ENCODE measurements at regions not wholly inside any gene's neighbourhood (a gene's known extent, or its start where the extent isn't known, plus 50 kb on each side); places are given as distances from the start of the nearest gene placed in this dataset.
"Not testable (repeated sequence)": the region's sequence is repeated elsewhere in the genome, so short reads cannot be mapped to it uniquely, and the experiment has no call there.

DNA sequence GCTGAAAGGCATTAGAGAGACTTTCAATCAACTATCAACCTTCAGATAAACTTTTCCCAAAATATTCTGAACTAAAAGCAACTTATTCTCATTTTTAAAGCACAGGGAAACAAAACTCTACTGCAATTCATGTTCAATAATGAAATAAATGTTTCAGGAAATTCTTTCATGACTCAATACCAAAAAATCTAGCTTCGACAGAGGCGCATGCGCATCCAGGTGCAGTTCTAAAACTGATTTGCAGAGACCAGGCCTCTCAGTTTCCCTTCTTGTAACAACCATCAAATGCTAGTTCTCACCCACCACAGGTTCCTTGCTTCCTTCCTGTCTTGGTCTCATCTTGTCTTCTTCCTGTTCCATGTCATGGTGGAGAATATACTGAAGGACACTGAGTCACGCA is 55.3 kb upstream of the NRBF2 start:
- DNase-seq (ENCODE audit: low read depth, low spot score) = no peak

DNA sequence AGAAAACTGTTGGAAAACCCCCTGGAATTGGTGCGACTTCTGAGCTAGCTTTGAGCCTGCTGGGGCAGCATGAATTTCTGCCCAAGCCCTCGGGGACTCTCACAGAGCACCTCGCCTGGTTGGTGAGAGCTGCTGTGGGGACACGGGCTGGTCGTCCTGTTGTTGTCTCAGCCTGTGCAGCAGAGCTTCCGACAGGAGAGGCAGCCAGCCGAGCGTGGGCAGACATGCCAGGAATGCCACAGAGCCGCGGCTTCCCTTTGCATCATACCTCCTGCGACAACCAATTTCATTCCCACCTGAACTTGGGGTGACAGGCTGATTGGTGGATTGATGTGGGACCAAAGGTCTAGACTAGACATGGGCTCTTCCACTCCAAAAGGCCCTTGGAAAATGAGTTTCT is 60.2 kb upstream of the NRBF2 start:
- DNase-seq (ENCODE audit: low read depth, low spot score) = peak; percentile 10

DNA sequence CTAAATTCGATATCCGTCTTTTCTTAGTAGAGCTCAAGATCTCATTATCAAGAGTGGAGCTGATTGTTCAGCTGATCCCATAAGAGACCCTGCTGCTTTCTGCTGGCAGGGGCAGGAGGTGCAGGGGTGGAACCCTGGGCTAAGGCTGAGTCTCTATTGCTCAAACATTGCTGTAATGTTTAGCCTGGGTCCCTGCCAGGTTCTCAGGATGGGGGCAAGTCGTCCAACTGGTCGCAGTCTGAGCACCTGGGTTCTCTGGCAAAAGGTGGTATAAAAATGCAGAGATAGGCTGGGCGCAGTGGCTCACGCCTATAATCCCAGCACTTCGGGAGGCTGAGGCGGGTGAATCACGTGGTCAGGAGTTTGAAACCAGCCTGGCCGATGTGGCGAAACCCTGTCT is 62.0 kb upstream of the NRBF2 start:
- no peak for DNase-seq (ENCODE audit: low read depth, low spot score)

DNA sequence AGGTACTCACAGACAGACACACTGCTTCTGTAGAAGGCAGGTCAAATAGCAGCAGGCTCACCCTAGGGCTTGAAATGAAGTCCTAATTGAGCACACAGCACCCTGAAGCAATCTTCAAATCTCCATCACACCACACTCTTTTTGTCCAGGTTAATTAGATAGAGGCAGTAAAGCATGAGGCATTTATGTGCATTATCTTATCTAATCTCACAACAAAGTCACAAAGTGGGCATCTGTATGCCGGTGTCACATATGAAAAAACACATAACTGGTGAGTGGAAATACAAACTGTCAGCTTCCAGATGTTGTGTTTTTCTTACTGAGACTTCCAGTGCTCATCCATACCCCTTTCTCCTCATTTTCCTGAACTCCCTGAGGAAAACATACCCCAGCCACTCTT is 63.8 kb upstream of the NRBF2 start:
- DNase-seq (ENCODE audit: low read depth, low spot score) = no peak

DNA sequence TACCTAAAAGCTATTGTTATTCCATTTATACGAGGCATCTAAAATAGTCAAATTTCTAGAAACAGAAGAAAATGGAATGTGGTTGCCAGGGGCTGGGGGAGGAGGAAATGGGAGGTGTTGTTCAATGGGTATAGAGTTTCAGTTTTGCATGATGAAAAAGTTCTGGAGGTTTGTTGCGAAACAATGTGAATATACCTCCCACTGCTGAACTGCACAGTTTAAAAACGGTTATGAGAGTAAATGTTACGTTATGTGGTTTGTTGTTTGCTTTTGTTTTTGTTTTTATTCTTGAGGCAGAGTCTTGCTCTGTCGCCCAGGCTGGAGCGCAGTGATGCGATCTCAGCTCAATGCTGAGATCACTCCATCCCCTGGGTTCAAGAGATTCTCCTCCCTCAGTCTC is 64.9 kb upstream of the NRBF2 start:
- no peak for DNase-seq (ENCODE audit: low read depth, low spot score)

DNA sequence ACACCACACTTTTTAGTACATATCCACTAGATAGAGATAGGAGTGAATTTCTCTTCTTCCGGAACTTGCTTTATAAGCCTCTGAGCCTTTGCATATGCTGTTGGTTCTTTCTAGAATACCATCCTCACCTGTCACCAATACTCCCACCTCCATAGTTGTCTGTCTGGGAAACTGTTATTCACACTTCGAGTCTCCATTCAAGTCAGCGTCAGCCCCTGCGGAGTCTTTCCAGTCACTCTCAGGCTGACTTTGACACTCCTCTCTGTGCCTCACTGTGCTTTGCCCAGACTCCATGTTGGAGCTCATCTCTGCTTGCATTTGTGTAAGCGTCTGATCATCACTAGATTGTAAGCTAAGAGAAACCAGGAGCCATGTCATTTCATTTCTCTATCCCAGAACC is 66.5 kb upstream of the NRBF2 start:
- no peak for DNase-seq (ENCODE audit: low read depth, low spot score)

DNA sequence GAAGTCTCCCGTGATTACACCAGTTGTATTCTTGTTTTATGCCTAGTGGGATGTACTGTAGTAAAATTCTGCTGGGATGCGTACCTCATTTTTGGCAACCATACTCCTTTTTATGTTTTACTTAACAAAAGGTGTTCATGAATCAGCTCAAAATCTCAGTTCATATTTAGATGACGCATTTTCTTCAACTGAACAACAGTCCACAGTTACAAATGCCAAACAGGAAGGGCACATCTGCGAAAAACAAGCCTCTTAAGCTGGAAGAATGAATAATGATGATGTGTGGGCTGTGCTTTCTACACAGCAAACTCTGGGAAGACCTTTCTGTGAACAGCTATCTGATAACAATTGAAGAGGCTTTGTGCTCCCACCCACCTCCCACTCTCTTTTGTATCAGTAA is 68.4 kb upstream of the NRBF2 start:
- no peak for DNase-seq (ENCODE audit: low read depth, low spot score)

DNA sequence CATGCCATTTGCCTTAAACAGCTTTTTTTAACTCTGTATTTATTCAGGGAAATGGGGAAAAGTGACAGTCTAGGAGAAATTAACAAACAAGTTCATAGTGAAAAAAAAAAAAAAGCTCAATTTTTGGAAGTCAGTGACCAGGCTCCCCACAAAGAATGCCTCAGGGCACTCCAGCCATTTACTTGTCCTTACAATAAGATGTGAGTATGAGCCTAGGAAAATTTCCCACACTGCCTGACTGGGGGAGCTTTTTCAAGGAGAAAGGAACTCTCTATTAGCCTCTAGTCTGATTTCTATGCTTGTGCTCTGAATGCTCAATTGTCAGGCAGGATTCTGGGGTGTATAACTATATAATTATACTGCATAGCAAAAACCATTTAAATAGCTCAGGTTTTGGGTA is 74.9 kb upstream of the NRBF2 start:
- DNase-seq (ENCODE audit: low read depth, low spot score) = no peak

DNA sequence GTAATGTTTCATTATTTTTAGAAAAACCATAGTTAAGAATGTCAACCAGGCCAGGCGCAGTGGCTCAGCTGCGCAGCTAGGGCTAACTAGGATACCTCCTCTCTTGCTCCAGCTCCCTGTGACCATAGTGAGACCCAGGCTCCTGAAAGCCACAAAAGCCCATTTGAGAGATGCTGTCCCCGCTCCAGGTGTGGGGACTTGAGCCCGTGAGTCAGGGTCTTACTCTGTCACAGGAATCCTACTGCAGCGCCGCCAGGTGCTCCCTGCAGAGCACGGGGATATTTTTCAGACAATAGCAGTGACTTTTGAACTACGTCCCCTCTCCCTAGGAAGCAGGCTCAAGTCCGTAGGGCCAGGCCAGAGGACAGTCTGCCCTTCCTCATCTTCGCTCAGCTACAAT is 75.6 kb upstream of the NRBF2 start:
- DNase-seq (ENCODE audit: low read depth, low spot score) = peak; percentile 21

DNA sequence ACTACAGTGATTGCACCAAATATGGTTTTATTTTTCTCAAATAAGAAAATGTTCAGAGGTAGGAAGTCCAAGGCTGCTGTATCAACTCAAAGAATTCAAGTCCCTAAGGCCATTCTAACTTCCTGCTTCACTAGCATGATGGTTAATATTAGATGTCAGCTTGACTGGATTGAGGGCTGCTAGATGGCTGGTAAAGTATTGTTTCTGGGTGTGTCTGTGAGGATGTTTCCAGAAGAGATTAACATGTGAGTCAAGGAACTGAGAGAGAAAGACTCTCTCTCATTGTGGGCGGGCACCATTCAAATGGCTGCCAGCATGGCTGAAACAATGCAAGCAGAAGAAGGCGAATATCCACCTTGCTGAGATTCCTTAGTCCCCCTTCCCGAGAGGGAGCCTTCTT is 77.4 kb upstream of the NRBF2 start:
- DNase-seq (ENCODE audit: low read depth, low spot score) = no peak

DNA sequence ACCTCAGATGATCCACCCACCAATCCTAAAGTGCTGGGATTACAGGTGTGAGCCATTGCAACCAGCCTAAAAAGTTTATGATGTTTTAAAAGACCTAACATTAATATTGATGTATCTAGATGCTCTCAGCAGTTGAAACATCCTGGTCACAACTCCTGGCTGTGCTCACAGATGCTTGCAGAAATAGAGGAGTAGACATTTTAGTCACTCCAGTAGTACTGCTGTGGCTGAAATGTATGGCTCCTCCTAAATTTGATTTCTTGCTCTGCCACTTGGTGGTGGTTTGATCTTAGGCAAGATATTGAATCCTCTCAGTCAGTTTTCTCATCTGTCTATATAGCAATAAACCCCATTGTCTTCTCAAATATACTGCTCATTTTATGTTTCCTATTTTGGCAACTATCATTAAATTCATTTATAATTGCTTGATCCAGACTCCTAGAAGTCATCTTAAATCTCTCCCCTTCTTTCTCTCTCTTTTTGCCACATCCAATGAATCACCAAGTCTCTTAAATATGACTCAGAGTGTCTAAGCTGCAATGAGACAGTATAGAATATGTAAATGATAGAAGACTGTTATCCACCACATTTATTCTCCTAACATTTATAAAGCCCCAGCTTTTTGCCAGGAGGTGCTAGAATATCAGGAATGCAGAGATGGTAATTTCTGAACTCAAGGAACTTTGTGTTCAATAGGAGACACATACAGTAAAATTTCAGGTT is 78.1 kb upstream of the NRBF2 start:
- no peak for DNase-seq (ENCODE audit: low read depth, low spot score)

DNA sequence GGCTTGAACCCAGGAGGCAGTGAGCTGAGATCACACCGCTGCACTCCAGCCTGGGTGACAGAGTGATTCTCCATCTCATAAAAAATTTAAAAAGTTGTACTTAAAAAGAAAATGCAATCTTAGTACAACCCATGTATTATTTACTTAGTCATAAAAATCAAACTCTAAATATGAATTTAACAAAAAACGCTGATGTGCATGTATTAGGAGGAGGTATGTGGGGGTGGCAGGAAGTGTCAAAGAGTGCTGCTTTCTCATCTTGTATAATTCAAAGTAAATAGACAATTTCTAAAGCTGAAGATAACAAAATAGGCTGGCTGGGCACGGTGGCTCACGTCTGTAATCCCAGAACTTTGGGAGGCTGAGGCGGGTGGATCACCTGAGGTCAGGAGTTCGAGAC is 81.0 kb upstream of the NRBF2 start:
- no peak for DNase-seq (ENCODE audit: low read depth, low spot score)

DNA sequence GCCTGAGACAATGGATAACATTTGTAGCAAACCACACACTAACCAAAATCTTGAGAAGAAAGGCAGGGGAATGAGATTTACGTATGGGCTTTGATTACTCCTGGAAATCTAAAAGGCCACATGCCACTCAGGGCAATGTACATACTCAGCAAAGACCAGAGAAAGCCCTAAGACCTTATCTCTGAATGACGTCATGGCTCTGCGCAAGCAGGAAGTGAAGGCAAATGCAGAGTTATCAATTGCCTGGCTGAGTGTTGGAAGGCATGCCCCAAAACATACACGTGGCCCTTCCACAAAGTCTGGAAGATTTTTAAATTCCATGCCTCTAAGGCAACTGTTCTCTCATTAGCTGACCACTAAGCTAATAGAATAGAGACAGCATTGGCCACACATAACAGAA is 90.9 kb upstream of the NRBF2 start:
- DNase-seq (ENCODE audit: low read depth, low spot score) = peak; percentile 19

DNA sequence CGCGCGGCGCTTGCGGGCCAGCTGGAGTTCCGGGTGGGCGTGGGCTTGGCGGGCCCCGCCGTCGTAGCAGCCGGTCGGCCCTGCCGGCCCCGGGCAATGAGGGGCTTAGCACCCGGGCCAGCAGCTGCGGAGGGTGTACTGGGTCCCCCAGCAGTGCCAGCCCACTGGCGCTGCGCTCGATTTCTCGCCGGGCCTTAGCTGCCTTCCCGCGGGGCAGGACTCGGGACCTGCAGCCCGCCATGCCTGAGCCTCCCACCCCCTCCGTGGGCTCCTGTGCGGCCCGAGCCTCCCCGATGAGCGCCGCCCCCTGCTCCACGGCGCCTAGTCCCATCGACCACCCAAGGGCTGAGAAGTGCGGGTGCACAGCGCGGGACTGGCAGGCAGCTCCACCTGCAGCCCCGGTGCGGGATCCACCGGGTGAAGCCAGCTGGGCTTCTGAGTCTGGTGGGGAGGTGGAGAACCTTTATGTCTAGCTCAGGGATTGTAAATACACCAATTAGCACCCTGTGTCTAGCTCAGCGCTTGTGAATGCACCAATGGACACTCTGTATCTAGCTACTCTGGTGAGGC is 99.4 kb upstream of the NRBF2 start:
- not testable (repeated sequence) for DNase-seq (ENCODE audit: low read depth, low spot score)

DNA sequence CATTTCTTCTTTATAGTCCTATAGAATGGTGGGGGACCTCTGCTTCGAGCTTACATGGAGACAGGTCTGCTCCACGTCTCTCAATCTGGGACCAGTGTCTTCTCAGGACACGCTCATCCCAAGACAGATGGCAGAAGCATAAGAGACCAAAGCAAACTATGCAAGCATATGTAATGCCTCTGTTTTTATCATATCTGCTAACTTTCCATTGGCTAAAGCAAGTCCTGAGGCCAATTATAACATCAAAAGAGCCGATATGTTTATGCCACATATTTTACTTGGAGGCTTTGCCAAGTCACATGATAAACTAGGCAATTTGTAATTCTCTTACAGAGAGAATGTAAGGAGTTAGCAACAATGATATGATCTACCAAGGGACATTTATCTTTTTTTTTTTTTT is 102.6 kb upstream of the NRBF2 start:
- no peak for DNase-seq (ENCODE audit: low read depth, low spot score)

DNA sequence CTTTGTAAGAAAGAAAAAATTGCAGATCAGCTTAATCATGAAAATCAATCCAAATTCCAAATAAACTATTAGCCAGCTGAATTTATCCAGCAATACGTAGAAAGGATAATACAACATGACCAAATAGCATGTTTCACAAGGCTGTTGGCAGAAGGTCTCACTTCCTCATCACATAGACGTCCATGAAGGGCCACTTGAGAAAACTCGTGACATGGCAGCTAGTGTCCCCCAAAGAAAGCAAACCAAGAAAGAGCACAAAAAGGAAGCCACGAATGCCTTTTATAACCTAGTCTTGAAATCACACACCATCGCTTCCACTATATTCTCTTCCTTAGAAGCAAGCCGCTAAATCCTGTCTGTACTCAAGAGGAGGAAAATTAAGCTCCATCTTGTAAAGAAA is 105.6 kb upstream of the NRBF2 start:
- DNase-seq (ENCODE audit: low read depth, low spot score) = no peak

DNA sequence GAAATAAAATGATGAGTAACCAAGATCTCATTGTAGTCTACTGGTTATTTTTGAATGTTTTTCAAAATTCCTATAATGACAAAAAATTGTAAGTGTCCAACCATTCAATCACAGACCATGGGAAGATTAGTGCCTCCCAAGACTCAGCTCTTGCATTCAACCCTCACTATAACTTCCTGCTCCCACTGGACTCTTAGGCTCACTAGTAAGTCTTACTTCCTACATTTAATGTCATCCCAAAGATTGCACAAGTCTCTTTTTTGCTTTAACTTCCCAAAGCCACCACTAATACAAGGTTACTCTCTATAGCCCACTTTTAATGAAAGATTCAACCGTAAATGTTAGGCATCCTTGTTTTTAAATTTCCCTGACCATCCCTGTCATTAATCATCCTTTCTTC is 111.9 kb upstream of the NRBF2 start:
- DNase-seq (ENCODE audit: low read depth, low spot score) = no peak

DNA sequence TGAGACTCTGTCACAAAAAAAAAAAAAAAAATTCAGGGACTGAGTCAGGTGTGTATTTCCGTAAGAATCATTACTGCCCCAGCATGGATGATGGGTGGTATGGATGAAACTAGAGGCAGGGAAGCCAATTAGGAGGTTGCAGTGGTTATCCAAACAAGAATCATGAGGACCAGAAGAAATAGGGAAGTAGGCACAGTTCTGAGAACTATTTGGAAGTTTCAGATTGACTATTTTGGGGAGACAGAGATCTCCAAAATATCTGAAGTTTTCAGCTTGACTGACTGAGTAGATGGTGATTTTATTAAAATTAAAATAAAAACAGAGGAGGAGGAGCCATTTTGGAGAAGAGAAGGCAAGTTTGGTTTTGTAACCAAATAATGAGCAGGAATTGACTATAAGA is 119.4 kb upstream of the NRBF2 start:
- no peak for DNase-seq (ENCODE audit: low read depth, low spot score)

DNA sequence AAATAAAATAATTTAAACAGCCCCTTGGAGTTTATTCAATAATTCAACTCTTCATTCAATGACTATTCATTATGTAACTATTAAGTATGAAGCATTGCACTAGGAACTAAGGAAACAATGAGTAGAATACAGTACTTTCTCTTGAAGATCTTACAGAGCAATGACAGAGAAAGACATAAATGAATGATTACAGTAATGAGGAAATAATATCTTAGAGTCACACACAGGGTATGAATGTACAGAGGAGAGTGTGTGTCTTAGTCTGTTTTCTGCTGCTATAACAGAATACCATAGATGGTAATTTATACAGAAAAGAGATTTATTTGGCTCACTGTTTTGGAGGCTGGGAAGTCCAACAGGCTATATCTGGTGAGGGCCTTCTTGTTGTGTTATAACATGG is 120.5 kb upstream of the NRBF2 start:
- DNase-seq (ENCODE audit: low read depth, low spot score) = no peak

DNA sequence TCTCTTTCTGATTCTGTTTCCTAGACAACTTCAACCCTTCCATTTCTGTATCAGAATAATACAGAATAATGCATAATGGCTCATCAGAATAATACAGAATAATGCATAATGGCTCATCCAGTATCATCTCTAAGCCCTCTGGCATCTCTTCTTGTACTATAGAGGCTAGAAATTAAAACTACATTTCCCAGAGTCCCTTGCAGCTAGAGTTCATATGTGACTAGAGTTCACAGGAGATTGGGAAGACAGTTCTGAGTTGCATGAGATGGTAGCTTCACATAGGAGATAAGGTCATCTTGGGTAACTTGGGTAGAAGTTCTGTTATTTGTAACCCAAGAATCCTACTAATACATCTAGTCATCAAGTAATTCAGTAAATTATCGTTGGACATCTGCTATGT is 122.9 kb upstream of the NRBF2 start:
- no peak for DNase-seq (ENCODE audit: low read depth, low spot score)

DNA sequence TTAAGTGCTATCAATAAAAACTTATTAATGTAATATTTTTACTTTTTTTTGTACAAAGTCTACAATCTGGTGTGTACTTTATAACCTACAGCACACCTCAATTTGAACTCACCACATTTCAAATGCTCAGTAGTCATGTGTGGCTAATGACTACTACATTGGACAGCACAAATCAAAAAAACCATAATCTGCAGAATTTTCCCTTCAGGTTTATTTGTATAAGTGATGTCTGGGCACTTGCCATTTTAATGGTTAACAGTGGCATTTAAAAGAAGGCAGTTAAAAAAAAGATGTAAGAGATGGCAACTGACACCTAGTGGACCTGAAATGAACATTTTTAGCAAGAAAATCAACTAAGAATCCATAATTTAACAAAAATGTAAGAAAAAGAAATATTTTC is 124.6 kb upstream of the NRBF2 start:
- no peak for DNase-seq (ENCODE audit: low read depth, low spot score)

DNA sequence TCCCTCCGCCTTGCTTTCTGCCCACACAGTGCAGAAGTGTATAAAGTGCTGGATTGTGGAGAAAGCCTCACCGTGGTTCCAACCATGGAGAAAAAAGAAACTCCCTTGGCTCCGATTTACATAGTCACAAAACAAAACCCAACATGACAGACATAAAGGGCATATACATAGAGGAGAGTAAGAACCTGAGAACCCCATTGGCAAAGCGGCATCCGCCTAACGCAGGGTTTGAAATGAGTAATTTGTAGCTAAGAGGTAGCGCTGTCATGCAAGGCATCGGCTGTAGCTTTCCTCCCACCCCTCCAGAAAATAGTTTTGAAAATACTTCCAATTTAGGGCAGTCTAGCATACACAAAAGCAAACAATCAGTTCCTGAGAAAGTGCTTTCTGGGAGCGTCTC is 126.0 kb upstream of the NRBF2 start:
- DNase-seq (ENCODE audit: low read depth, low spot score) = no peak

DNA sequence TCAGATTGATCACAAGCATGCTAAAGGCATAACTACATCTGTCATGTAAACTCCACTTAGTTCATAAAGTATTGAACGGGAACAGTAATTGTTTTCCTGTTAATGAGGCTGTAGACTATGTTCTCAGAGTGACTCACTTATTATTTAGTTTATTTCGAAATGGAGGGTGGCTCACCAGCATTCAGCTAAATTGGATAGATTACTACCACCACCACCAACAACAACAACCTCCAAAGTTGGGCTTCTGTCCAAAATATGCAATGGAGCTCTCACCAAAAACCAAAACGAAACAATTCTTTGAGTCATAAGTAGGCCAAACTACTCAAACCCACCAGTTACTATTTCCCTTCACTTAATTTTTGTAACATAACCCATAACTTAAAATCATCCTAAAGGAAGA is 127.9 kb upstream of the NRBF2 start:
- DNase-seq (ENCODE audit: low read depth, low spot score) = no peak

Data from ELF-1 (cell line).